ENCODE measurements at regions not wholly inside any gene's neighbourhood (a gene's known extent, or its start where the extent isn't known, plus 50 kb on each side); places are given as distances from the start of the nearest gene placed in this dataset.

- Mint-ChIP-seq H3K27ac (ENCODE audit: low read depth, unreplicated experiment) (no peak overlapping the region), H3K9me3 (ENCODE audit: unreplicated experiment) (no peaks in the 10 kb centered on the region), H3K4me3 (ENCODE audit: unreplicated experiment) (no peak overlapping the region), H3K36me3 (ENCODE audit: insufficient read depth, unreplicated experiment) (no peaks in the 10 kb centered on the region), H3K4me1 (ENCODE audit: insufficient read depth, unreplicated experiment) (no peaks in the 10 kb centered on the region), H3K27me3 (ENCODE audit: insufficient read depth, unreplicated experiment) (no peaks in the 10 kb centered on the region)
- no TSS peak for BruUV-seq (replicated peaks)
- ChIA-PET CTCF (no interaction called here), POLR2A (no interaction called here)
- no peak for DNase-seq (ENCODE audit: unreplicated experiment)
- intact Hi-C loops (cut with micrococcal nuclease) = no loop called here
- TF ChIP-seq CTCF (IDR thresholded peaks at IDR 0.05; ENCODE audit: unreplicated experiment) = no peak
Measured at GRCh38 chr6:21354805-21355238, 238.7 kb upstream of the SOX4 start.

- BruUV-seq (replicated peaks) = no TSS peak
- H3K4me1 Mint-ChIP-seq (ENCODE audit: insufficient read depth, unreplicated experiment) = no peaks in the 10 kb centered on the region
- TF ChIP-seq CTCF (IDR thresholded peaks at IDR 0.05; ENCODE audit: unreplicated experiment) = no peak
- POLR2A ChIA-PET = no interaction called here
- no peaks in the 10 kb centered on the region for H3K36me3 Mint-ChIP-seq (ENCODE audit: insufficient read depth, unreplicated experiment)
- H3K4me3 Mint-ChIP-seq (ENCODE audit: unreplicated experiment) = no peak overlapping the region
- CTCF ChIA-PET = interaction anchor here (0.7 kb wide), 1 partner anchor 13 kb away, joined by 3 read pairs; no protein-coding TSS in a partner anchor
- no peaks in the 10 kb centered on the region for H3K27me3 Mint-ChIP-seq (ENCODE audit: insufficient read depth, unreplicated experiment)
- DNase-seq (ENCODE audit: unreplicated experiment) = no peak
- H3K9me3 Mint-ChIP-seq (ENCODE audit: unreplicated experiment) = no peaks in the 10 kb centered on the region
- intact Hi-C loops (cut with micrococcal nuclease) = no loop called here
- no peak overlapping the region for H3K27ac Mint-ChIP-seq (ENCODE audit: low read depth, unreplicated experiment)
Measured at GRCh38 chr6:21355638-21356037, 237.9 kb upstream of the SOX4 start.

GRCh38 chr6:21357262-21357661, 236.3 kb upstream of the SOX4 start:
- no peak for TF ChIP-seq CTCF (IDR thresholded peaks at IDR 0.05; ENCODE audit: unreplicated experiment)
- Mint-ChIP-seq H3K9me3 (ENCODE audit: unreplicated experiment) (peaks cover 6% of the 10 kb centered on the region), H3K4me3 (ENCODE audit: unreplicated experiment) (no peak overlapping the region)

GRCh38 chr6:21359926-21360325, 233.6 kb upstream of the SOX4 start:
- TF ChIP-seq CTCF (IDR thresholded peaks at IDR 0.05; ENCODE audit: unreplicated experiment) = no peak
- Mint-ChIP-seq H3K27me3 (ENCODE audit: insufficient read depth, unreplicated experiment) (no peaks in the 10 kb centered on the region), H3K9me3 (ENCODE audit: unreplicated experiment) (peaks cover 6% of the 10 kb centered on the region), H3K4me1 (ENCODE audit: insufficient read depth, unreplicated experiment) (no peaks in the 10 kb centered on the region), H3K27ac (ENCODE audit: low read depth, unreplicated experiment) (no peak overlapping the region), H3K4me3 (ENCODE audit: unreplicated experiment) (no peak overlapping the region), H3K36me3 (ENCODE audit: insufficient read depth, unreplicated experiment) (no peaks in the 10 kb centered on the region)
- ChIA-PET POLR2A (no interaction called here), CTCF (interaction anchor here (0.6 kb wide), 1 partner anchor 47 kb away, joined by 3 read pairs; no protein-coding TSS in a partner anchor)
- DNase-seq (ENCODE audit: unreplicated experiment) = no peak
- no TSS peak for BruUV-seq (replicated peaks)
- intact Hi-C loops (cut with micrococcal nuclease) = no loop called here

More at GRCh38 chr6:21357262-21357661, 236.3 kb upstream of the SOX4 start:
- POLR2A ChIA-PET = no interaction called here
- BruUV-seq (replicated peaks) = no TSS peak
- H3K36me3 Mint-ChIP-seq (ENCODE audit: insufficient read depth, unreplicated experiment) = no peaks in the 10 kb centered on the region
- H3K27me3 Mint-ChIP-seq (ENCODE audit: insufficient read depth, unreplicated experiment) = no peaks in the 10 kb centered on the region
- no peak overlapping the region for H3K27ac Mint-ChIP-seq (ENCODE audit: low read depth, unreplicated experiment)
- no peaks in the 10 kb centered on the region for H3K4me1 Mint-ChIP-seq (ENCODE audit: insufficient read depth, unreplicated experiment)
- CTCF ChIA-PET = no interaction called here
- DNase-seq (ENCODE audit: unreplicated experiment) = no peak
- intact Hi-C loops (cut with micrococcal nuclease) = no loop called here

Data from MCF 10A (cell line).